Gastroesophageal sphincter (tissue), 4 donors: ENCODE measurements at regions not wholly inside any gene's neighbourhood (a gene's known extent, or its start where the extent isn't known, plus 50 kb on each side); places are given as distances from the start of the nearest gene placed in this dataset.

Source experiments
- ATAC-seq: fragments of 150-250 bp; one replicate; pipeline ENCODE4 v1.9.1; 2016; ENCODE audit warnings: mild to moderate bottlenecking, moderate library complexity
- H3K27ac ChIP-seq, 4 donors: fragments of 200-600 bp; sonication (generic) in 3 of 4; 1 replicate in 3 of 4; 2 replicates in 1 of 4; pipeline ENCODE4 v1.5.1; 2016 to 2019
- H3K27me3 ChIP-seq: fragments of 200-600 bp; sonication (generic); one replicate; pipeline ENCODE4 v1.5.1; 2019
- H3K36me3 ChIP-seq, 2 donors: fragments of 200-600 bp; sonication (generic); one replicate each; pipeline ENCODE4 v1.5.1; 2019; ENCODE audit warnings: control low read depth in 1 of 2
- H3K4me1 ChIP-seq, 3 donors: fragments of 200-600 bp; sonication (generic); 1 replicate in 2 of 3; 2 replicates in 1 of 3; pipeline ENCODE4 v1.5.1; 2016 to 2019; ENCODE audit warnings: control low read depth in 2 of 3
- H3K4me3 ChIP-seq, 2 donors: fragments of 200-600 bp; sonication (generic); one replicate each; pipeline ENCODE4 v1.5.1; 2019; ENCODE audit warnings: mild to moderate bottlenecking in 1 of 2, moderate library complexity in 1 of 2
- H3K9me3 ChIP-seq, 3 donors: fragments of 200-600 bp; sonication (generic); one replicate each; pipeline ENCODE4 v1.5.1; 2017 to 2019; ENCODE audit warnings: control low read depth in 2 of 3
- EP300 ChIP-seq: sonication (generic); formaldehyde crosslinking; IDR thresholded peaks from one replicate; pipeline ENCODE4 v1.6.1; 2017; ENCODE audit warnings: antibody characterized with exemption, mild to moderate bottlenecking
- POLR2A ChIP-seq, 2 donors: fragments of 450-650 bp; IDR thresholded peaks; one replicate each; pipeline ENCODE4 v1.6.1; 2017; ENCODE audit warnings: antibody characterized with exemption in 2 of 2, mild to moderate bottlenecking in 2 of 2, moderate library complexity in 1 of 2
- POLR2AphosphoS5 ChIP-seq: sonication (generic); formaldehyde crosslinking; IDR thresholded peaks from one replicate; pipeline ENCODE4 v1.6.1; 2017; ENCODE audit warnings: antibody characterized with exemption
- WGBS, 2 donors: methylation state at CpG; one replicate each; pipeline ENCODE4 v1.1.5; 2018; ENCODE audit warnings: low coverage in 1 of 2; 5-methylcytosine and 5-hydroxymethylcytosine counted together
- TF ChIP-seq, protein P1 (sequence below), 4 experiments: fragments of 200-600 bp in 2 of 4; fragments of 450-650 bp in 2 of 4; sonication (generic) in 1 of 4; IDR thresholded peaks; one replicate each; pipeline ENCODE4 v1.5.1; 2017 to 2019; ENCODE audit warnings: antibody characterized with exemption in 4 of 4, mild to moderate bottlenecking in 2 of 4, moderate library complexity in 2 of 4

GRCh38 chr11:70810133-70810532 is 411.8 kb downstream of the CTTN start:
- no peak for TF ChIP-seq POLR2AphosphoS5
- no peak for TF ChIP-seq EP300
- no peak for TF ChIP-seq POLR2A (IDR thresholded peaks at IDR 0.05)
- TF ChIP-seq, protein P1, sequence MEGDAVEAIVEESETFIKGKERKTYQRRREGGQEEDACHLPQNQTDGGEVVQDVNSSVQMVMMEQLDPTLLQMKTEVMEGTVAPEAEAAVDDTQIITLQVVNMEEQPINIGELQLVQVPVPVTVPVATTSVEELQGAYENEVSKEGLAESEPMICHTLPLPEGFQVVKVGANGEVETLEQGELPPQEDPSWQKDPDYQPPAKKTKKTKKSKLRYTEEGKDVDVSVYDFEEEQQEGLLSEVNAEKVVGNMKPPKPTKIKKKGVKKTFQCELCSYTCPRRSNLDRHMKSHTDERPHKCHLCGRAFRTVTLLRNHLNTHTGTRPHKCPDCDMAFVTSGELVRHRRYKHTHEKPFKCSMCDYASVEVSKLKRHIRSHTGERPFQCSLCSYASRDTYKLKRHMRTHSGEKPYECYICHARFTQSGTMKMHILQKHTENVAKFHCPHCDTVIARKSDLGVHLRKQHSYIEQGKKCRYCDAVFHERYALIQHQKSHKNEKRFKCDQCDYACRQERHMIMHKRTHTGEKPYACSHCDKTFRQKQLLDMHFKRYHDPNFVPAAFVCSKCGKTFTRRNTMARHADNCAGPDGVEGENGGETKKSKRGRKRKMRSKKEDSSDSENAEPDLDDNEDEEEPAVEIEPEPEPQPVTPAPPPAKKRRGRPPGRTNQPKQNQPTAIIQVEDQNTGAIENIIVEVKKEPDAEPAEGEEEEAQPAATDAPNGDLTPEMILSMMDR (IDR thresholded peaks at IDR 0.05): no peak
- H3K4me1 ChIP-seq: no peaks in the 10 kb centered on the region
- peaks cover 0 to 23% of the 10 kb centered on the region in 2 donors for H3K36me3 ChIP-seq
- H3K4me3 ChIP-seq: no peak overlapping the region
- no peak overlapping the region for H3K27ac ChIP-seq
- no peaks in the 10 kb centered on the region for H3K9me3 ChIP-seq
- H3K27me3 ChIP-seq: no peaks in the 10 kb centered on the region
- ATAC-seq: no peak
- 80 to 100% methylated on average over 1 of the region's 9 CpGs for WGBS, 2 donors

- Histone ChIP-seq H3K4me1 (no peaks in the 10 kb centered on the region), H3K27ac (no peak overlapping the region), H3K27me3 (no peaks in the 10 kb centered on the region), H3K4me3 (no peak overlapping the region), H3K9me3 (no peaks in the 10 kb centered on the region), H3K36me3 (peaks cover 0 to 21% of the 10 kb centered on the region in 2 donors)
- ATAC-seq: no peak
- TF ChIP-seq POLR2A (IDR thresholded peaks at IDR 0.05) (no peak), EP300 (no peak), POLR2AphosphoS5 (no peak)
- TF ChIP-seq, protein P1 (IDR thresholded peaks at IDR 0.05): no peak
- WGBS, 2 donors: 86 to 94% methylated on average over 3 to 4 of the region's 8 CpGs
Measured at GRCh38 chr11:70810681-70811080, 412.4 kb downstream of the CTTN start.

- 100% methylated on average over 1 of the region's 1 CpG for WGBS, 2 donors
- Histone ChIP-seq H3K4me3 (no peak overlapping the region), H3K27ac (no peak overlapping the region), H3K4me1 (no peaks in the 10 kb centered on the region), H3K9me3 (no peaks in the 10 kb centered on the region), H3K36me3 (peaks cover 0 to 16% of the 10 kb centered on the region in 2 donors), H3K27me3 (no peaks in the 10 kb centered on the region)
- no peak for TF ChIP-seq POLR2AphosphoS5
- TF ChIP-seq, protein P1 (IDR thresholded peaks at IDR 0.05): no peak
- no peak for TF ChIP-seq EP300
- no peak for TF ChIP-seq POLR2A (IDR thresholded peaks at IDR 0.05)
- ATAC-seq: no peak
Measured at GRCh38 chr11:70811483-70811882, 413.2 kb downstream of the CTTN start.

DNA sequence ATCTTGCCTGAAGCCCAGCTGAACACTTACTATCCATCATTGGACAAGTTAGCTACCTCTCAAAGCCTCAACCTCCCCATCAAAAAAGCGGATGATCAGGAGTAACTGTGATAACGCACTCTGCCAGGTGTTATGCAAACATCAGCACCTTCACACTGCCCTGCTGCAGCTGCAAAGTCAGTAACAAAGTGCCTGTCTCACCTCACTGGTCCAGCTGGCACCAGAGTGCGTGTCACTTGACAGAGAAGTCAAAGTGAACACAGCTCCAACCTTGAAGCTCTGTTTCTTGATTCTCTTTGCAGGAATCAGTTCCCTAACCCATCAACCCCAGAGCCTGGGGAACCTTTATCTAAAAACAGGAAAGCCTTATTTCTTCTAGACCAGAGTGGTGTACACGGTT is 413.6 kb downstream of the CTTN start:
- no peaks in the 10 kb centered on the region for H3K27me3 ChIP-seq
- no peak overlapping the region for H3K4me3 ChIP-seq
- no peaks in the 10 kb centered on the region for H3K9me3 ChIP-seq
- ATAC-seq: no peak
- no peak for TF ChIP-seq EP300
- no peak for TF ChIP-seq POLR2A (IDR thresholded peaks at IDR 0.05)
- TF ChIP-seq POLR2AphosphoS5: no peak
- TF ChIP-seq, protein P1 (IDR thresholded peaks at IDR 0.05): no peak
- WGBS, 2 donors: 85 to 90% methylated on average over 2 to 3 of the region's 4 CpGs
- no peak overlapping the region for H3K27ac ChIP-seq
- H3K4me1 ChIP-seq: no peaks in the 10 kb centered on the region
- peaks cover 0 to 14% of the 10 kb centered on the region in 2 donors for H3K36me3 ChIP-seq

DNA sequence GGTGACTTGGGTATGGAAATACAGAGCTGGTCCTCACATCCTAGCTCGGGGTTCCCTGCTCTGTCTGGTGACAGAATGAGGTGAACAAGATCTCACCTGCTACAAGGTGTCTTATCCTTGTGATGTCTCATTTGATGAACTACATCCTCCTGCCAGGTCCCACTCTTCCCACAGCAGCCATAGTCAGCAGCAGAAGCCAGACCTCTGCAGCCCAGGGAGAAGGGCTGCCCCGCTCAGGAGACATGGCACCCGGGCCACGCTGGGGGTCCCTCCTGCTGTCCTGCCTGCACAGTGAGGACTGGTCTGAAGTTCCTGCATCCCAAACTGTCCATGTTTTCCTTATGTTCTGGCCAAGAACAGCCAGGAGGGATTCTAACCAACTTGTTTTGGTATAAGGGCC is 414.1 kb downstream of the CTTN start:
- Histone ChIP-seq H3K4me1 (no peaks in the 10 kb centered on the region), H3K4me3 (no peak overlapping the region), H3K27me3 (no peaks in the 10 kb centered on the region), H3K27ac (no peak overlapping the region), H3K36me3 (peaks cover 0 to 12% of the 10 kb centered on the region in 2 donors), H3K9me3 (no peaks in the 10 kb centered on the region)
- ATAC-seq: no peak
- TF ChIP-seq EP300: no peak
- TF ChIP-seq, protein P1 (IDR thresholded peaks at IDR 0.05): no peak
- TF ChIP-seq POLR2AphosphoS5: no peak
- no peak for TF ChIP-seq POLR2A (IDR thresholded peaks at IDR 0.05)
- WGBS, 2 donors: 80 to 81% methylated on average over 1 to 2 of the region's 4 CpGs
